SH-SY5Y (cell line): ENCODE measurements at regions not wholly inside any gene's neighbourhood (a gene's known extent, or its start where the extent isn't known, plus 50 kb on each side); places are given as distances from the start of the nearest gene placed in this dataset.

Experiments used
- GATA2 ChIP-seq: IDR thresholded peaks from 2 replicates; pipeline ENCODE4 v1.6.1; 2011; ENCODE audit warnings: mild to moderate bottlenecking, low read depth, low read length
- GATA3 ChIP-seq: IDR thresholded peaks from 2 replicates; pipeline ENCODE4 v1.6.1; 2011; ENCODE audit warnings: low read depth, mild to moderate bottlenecking, low read length, moderate library complexity

DNA sequence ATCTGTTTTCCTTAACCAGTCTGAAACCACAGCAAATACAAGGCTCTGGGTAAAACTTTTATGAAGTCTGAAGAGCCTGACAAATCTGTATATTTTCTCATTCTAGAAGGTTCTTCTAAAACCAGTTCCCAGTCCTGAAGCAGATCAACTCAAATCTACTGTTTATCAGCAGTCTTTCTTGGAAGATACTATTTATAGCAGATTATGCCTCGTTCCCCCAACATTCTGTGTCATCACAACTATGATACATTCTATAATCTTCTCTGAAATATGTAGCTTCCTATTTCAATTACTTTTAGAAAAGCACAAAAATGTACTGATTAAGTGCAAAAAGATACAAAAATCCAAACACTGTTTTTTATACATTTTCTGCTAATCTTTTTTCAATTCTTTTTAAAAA, 67.5 kb downstream of the NIBAN1 start:
- TF ChIP-seq GATA2 (no peak), GATA3 (no peak)
